ENCODE measurements at regions not wholly inside any gene's neighbourhood (a gene's known extent, or its start where the extent isn't known, plus 50 kb on each side); places are given as distances from the start of the nearest gene placed in this dataset.

DNA sequence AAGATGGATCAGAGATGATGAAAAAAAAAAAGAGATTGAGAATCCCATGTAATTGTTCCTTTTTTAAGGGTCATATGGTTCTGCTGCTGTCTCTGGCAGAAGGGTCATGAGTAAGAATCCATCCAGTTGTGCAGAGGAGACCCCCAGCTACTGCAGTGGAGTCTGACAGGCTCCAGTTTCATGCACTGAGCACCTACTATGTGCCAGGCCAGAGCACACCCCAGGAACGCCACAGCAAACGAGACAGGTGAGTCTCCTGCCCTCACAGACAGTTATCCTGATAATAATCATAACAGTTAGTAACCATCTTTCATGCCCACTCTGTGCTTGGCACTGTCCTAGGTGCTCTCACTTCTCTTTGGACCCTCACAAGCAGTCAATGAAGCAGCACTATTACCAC lies 420.0 kb downstream of the MATN1 start:
- DNase-seq (ENCODE audit: low read depth in 2 of 3, low spot score in 1 of 3), result no peak

DNA sequence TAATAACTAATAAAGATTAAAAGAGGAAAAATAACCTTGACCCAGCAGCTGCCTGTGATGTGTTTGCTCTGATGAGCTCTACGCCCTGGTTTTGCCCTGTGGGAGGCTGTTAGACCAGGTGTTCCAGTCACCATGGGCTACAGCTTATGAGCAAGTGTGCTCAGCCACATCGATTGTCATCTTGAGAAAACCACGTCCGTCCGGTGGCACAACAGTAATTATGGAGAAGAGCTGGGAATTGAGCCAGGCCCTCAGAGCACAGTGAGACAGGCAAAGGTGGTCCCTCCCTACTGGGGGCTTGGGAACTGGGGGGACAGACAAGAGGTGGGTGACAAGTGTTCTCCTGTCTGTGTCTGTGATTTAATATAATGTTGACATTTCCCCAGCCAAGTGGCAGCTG lies 420.5 kb downstream of the MATN1 start:
- DNase-seq (ENCODE audit: low read depth in 2 of 3, low spot score in 1 of 3), result no peak

DNA sequence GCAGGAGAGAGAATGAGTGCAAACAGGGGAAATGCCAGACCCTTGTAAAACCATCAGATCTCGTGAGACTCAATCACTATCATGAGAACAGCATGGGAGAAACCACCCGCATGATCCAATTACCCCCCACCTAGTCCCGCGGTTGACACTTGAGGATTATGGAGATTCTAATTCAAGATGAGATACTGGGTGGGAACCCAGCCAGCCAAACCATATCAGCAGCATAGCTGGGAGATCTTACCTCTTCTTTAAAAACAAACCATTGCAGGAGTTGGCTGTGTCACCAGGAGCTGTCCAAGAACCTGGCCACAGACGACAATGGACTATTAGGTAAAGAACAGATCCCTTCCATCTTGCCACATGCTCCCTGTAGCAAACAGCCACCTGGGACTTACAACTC lies 422.7 kb downstream of the MATN1 start:
- DNase-seq (ENCODE audit: low read depth in 2 of 3, low spot score in 1 of 3), result no peak

- no peak for DNase-seq (ENCODE audit: low read depth in 2 of 3, low spot score in 1 of 3)
Observed at GRCh38 chr1:30299393-30299792, 424.0 kb downstream of the MATN1 start.

DNA sequence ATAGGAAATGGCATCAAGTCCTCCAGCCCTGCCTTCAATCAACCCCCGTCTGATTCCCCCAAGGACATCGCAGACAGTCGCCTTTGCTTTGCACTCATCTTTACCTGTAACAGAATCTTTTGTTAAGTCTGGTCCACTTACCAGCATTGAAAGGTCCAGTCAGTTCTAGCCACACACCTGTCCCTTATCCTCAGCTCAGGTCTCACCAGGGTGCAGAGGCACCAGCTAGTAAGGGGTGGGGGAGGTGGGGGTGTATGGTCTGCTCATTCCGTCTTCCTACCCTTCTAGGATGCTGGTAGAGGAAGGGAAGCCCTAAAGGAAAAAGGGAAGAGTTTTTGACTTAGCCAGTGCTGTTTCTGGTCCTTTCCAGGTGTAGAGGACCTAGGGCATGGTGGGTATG lies 427.7 kb downstream of the MATN1 start:
- no peak for DNase-seq (ENCODE audit: low read depth in 2 of 3, low spot score in 1 of 3)

GRCh38 chr1:30295266-30295665 lies 428.1 kb downstream of the MATN1 start:
- DNase-seq (ENCODE audit: low read depth in 2 of 3, low spot score in 1 of 3), result no peak

GRCh38 chr1:30294508-30294907 lies 428.9 kb downstream of the MATN1 start:
- DNase-seq (ENCODE audit: low read depth in 2 of 3, low spot score in 1 of 3), result no peak

DNA sequence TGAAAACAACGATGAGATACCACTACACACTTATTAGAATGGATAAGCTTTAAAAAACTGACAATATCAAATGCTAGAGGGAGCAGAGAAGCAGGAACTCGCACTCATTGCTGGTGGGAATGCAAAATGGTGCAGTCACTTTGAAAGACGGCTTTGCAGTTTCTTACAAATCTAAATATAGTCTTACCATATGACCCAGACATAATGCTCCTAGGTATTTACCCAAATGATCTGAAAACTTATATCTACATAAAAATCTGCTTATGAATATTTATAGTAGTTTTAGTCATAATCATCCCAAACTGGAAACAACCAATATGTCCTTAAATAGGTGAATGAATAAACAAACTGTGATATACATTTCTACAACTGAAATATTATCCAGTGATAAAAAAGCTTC lies 430.9 kb downstream of the MATN1 start:
- DNase-seq (ENCODE audit: low read depth in 2 of 3, low spot score in 1 of 3), result no peak

DNA sequence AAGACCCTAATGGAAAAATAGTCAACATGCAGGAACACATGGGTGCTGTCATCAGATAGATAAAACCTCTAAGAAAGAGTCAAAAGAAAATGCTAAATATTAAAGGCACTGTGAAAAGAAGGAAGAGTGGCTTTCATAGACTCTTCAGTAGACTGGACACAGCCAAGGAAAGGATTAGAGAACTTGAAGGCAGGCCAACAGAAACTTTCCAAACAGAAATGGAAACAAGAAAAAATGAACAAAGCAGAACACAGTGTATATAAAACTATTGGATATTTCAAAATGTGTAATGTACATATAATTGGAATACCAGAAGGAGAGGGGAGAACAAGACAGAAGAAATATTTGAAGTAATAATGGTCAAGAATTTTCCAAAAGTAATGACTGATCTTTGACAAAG lies 431.9 kb downstream of the MATN1 start:
- no peak for DNase-seq (ENCODE audit: low read depth in 2 of 3, low spot score in 1 of 3)

DNA sequence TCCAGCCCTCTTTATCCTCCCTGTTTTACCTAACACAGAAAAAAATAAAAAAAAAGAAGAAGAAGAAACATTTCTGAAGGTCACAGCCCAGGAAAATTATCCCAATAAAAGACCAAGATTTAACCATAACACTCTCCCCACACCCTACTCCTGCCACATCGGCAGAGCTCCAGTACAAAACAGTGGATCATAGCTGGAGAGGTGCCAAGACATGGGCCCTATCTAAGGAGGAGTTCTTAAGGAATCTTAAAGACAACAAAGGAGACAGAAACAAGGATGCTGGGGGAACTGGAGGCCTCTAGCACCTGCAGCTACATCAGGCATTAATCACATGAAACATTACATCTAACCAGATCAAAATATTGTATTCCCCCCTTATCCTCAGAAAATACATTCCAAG lies 432.8 kb downstream of the MATN1 start:
- DNase-seq (ENCODE audit: low read depth in 2 of 3, low spot score in 1 of 3), result no peak

DNA sequence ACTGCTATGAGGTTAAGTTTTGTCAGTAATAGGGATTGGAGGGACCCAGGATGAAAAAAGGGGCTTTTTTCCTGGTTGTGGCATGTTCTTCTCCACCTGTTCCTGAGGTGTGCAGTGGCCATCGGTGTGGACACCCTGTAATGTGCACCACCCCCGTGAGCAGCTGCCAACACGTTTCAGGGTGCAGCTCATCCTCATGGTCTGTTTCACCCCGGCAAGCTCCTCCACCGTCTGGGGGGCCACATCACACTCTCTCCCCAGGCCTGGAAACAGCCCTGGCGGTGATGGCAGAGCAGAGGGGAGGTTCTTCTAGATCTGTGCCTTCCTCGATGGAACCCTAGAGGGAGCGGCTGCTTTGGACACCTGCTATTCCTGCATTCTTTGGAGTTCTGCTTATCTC lies 435.4 kb downstream of the MATN1 start:
- DNase-seq (ENCODE audit: low read depth in 2 of 3, low spot score in 1 of 3), result no peak

- DNase-seq (ENCODE audit: low read depth in 2 of 3, low spot score in 1 of 3), result no peak
Observed at GRCh38 chr1:30286988-30287839, 436.2 kb downstream of the MATN1 start.

GRCh38 chr1:30286241-30286987 lies 437.0 kb downstream of the MATN1 start:
- no peak for DNase-seq (ENCODE audit: low read depth in 2 of 3, low spot score in 1 of 3)

- DNase-seq (ENCODE audit: low read depth in 2 of 3, low spot score in 1 of 3), result no peak
Observed at GRCh38 chr1:30285501-30285932, 437.9 kb downstream of the MATN1 start.

DNA sequence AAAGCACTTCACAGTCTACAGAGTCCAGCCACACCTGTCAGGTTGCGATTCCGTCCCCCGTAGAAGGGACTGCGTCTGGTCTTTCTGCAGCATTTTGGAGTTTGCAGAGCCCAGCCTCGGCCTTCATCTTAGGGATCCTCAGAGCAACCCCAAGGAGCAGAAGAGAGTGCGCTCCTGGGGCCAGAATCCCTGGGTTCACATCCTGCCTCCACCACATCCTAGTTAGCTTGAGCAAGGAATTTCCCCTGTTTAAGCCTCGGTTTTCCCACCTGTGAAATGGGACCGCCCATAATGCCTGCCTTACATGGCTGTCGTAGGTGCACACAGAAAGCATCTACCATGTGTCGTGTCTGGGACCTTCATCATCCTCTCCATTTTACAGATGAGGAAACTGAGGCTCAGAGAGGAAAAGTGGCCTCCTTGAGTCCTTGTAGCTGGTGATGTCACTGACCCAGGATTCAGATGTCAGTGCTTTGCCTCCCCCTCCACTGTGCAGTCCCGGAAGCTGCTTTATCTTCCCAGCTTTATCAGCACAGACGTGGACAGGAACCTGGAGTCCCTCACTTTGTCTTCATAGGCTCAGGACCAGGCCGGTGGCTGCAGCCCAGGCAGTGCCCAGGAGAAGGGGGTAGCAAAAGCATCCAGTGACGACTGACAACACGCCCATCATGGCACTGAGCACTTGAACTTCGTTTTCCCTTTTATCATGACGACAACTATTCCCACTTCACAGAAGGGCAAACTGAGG lies 438.5 kb downstream of the MATN1 start:
- no peak for DNase-seq (ENCODE audit: low read depth in 2 of 3, low spot score in 1 of 3)

DNA sequence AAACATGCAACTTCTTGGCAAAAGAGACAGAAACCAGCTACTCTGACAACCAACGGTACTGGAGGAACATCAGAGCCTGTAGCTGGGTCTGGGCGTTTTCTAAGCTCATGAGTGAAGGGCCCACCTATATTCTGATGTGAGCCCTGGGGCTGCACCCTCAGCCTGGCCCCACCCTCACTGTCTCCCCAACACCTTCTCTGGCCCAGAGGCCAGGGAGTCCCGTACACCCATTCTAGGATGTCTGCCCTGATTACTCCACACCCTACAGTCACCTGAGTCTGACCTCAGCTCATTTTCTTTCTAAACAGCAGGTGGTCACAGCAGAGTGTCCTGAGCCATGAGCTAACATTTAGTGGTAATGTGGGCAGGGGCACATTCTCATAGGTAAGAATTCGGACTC lies 439.2 kb downstream of the MATN1 start:
- DNase-seq (ENCODE audit: low read depth in 2 of 3, low spot score in 1 of 3), result no peak

DNA sequence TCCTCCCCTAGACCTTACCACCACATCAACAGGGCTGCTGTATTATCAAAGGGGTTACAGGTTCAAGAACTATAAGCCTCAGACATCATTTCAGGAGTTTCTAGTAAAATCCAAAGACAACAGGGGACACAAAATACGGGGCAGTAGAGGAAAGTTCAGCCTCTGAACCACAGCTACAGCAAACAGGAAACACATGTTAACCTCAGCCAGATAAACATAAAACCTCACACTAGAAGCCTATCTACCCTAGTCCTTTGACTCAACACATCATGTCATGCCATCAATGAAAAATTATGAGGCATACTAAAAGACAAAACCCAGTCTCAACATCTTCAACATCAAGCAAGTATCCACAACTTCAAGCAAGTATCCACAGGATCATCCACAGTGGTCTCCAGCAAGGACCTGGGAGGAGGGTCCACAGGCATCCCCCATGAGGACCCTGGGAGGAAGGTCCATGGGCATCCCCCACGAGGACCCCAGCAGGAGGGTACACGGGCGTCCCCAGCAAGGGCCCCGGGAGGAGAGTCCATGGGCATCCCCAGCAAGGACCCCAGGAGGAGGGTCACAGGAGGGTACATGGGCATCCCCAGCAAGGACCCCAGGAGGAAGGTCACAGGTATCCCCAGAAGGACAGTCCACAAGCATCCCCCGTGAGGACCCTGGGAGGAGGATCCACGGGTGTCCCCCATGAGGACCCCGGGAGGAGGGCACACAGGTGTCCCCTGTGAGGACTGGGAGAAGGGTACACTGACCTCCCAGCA lies 440.0 kb downstream of the MATN1 start:
- DNase-seq (ENCODE audit: low read depth in 2 of 3, low spot score in 1 of 3), result no peak

DNA sequence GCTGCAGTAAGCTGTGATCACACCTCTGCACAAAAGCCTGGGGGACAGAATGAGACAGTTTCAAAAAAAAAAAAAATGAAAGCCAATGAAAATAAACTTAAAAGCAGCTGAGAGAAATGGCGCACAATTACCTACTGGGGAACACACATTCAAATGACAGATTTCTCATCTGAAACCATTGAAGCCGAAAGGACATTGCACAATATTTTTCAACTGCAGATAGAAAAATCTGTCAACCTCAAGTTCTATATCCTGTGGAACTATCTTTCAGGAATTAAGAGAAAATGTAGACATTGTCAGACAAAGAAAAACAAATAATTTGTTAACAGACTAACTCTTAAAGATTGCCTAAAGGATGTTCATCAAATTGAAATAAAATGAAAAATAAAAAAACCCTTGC lies 442.8 kb downstream of the MATN1 start:
- DNase-seq (ENCODE audit: low read depth in 2 of 3, low spot score in 1 of 3), result no peak

GRCh38 chr1:30277911-30278310 lies 445.5 kb downstream of the MATN1 start:
- DNase-seq (ENCODE audit: low read depth in 2 of 3, low spot score in 1 of 3), result no peak

DNA sequence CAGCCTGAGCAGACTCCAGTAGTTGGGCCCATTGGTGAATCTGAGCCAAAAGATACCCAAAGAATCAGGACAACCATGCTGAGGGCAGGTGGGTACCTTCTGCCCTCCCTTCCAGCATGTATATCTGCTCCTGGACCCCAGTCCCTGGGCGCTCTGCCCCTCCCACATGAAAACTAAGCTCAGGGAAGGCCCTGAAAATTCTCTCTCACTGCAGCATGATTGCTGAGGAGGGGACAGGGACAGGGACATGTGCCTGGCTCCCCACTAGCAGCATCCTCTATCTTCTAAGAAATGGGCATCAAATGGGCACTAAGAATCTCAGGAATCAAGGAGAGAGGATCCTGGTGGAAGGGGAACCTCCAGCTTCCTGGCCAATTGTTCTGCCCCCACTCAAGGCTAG lies 446.0 kb downstream of the MATN1 start:
- DNase-seq (ENCODE audit: low read depth in 2 of 3, low spot score in 1 of 3), result no peak

Data from stimulated activated CD4-positive, alpha-beta T cell treated with anti-CD3 and anti-CD28 coated beads, Interleukin-12 subunit alpha, Interleukin-12 subunit beta, amount 100 ng/mL, for 48 hours (primary cell).